ENCODE measurements at regions not wholly inside any gene's neighbourhood (a gene's known extent, or its start where the extent isn't known, plus 50 kb on each side); places are given as distances from the start of the nearest gene placed in this dataset.

Small RNA genes in the stretch of these regions (microRNA-seq; reads per million reads assigned to microRNA genes)
- gene MIR6080 (ENCODE audit: borderline microRNAs expressed in 2 of 2): 0 reads per million in 2 donors
